H54 (cell line): ENCODE measurements at regions not wholly inside any gene's neighbourhood (a gene's known extent, or its start where the extent isn't known, plus 50 kb on each side); places are given as distances from the start of the nearest gene placed in this dataset.
A peak's percentile ranks its signal among the peaks of the same experiment; 100 is the strongest.

Experiments used
- DNase-seq: peaks from one replicate; pipeline ENCODE4 v3.0.0; 2011; ENCODE audit warnings: low spot score, mixed read lengths; ENCODE audit not compliant: insufficient read length
- FAIRE-seq: peaks from 3 replicates; lab custom pipeline; 2011; peaks lifted over from hg19 to GRCh38; lab: Jason Lieb, UNC
- POLR2A ChIP-seq: IDR thresholded peaks from 2 replicates; pipeline ENCODE4 v1.6.1; 2011; ENCODE audit warnings: low read depth, mild to moderate bottlenecking, low read length

- DNase-seq (no peak), FAIRE-seq (peak; percentile 97)
- TF ChIP-seq POLR2A = no peak
Observed at GRCh38 chr3:35929158-35929557, 289.8 kb downstream of the ARPP21 start.

GRCh38 chr3:35931867-35932266 is 292.5 kb downstream of the ARPP21 start:
- peak; percentile 60 for FAIRE-seq
- no peak for DNase-seq
- TF ChIP-seq POLR2A = no peak

- no peak for TF ChIP-seq POLR2A
- FAIRE-seq = peak; percentile 98
- DNase-seq = no peak
Observed at GRCh38 chr3:35932995-35933394, 293.7 kb downstream of the ARPP21 start.

GRCh38 chr3:35936571-35936970 is 297.2 kb downstream of the ARPP21 start:
- DNase-seq (no peak), FAIRE-seq (no peak)
- TF ChIP-seq POLR2A = no peak

- FAIRE-seq (peak; percentile 53), DNase-seq (no peak)
- TF ChIP-seq POLR2A = no peak
Observed at GRCh38 chr3:35944926-35945710, 305.8 kb downstream of the ARPP21 start.

- DNase-seq = no peak
- peak; percentile 76 for FAIRE-seq
- TF ChIP-seq POLR2A = no peak
Observed at GRCh38 chr3:35946121-35946853, 307.0 kb downstream of the ARPP21 start.

GRCh38 chr3:35946854-35947515 is 307.7 kb downstream of the ARPP21 start:
- no peak for TF ChIP-seq POLR2A
- FAIRE-seq (no peak), DNase-seq (no peak)

- FAIRE-seq (no peak), DNase-seq (no peak)
- no peak for TF ChIP-seq POLR2A
Observed at GRCh38 chr3:35950021-35950420, 310.7 kb downstream of the ARPP21 start.

- DNase-seq = no peak
- no peak for FAIRE-seq
- no peak for TF ChIP-seq POLR2A
Observed at GRCh38 chr3:35954413-35954812, 315.1 kb downstream of the ARPP21 start.

- FAIRE-seq = peak; percentile 95
- no peak for TF ChIP-seq POLR2A
- no peak for DNase-seq
Observed at GRCh38 chr3:35965908-35966307, 326.6 kb downstream of the ARPP21 start.

GRCh38 chr3:35966629-35967464 is 327.5 kb downstream of the ARPP21 start:
- no peak for FAIRE-seq
- no peak for TF ChIP-seq POLR2A
- no peak for DNase-seq

GRCh38 chr3:35968043-35968622 is 328.8 kb downstream of the ARPP21 start:
- DNase-seq (no peak), FAIRE-seq (no peak)
- TF ChIP-seq POLR2A = no peak

GRCh38 chr3:35969406-35969805 is 330.1 kb downstream of the ARPP21 start:
- TF ChIP-seq POLR2A = no peak
- peak; percentile 36 for FAIRE-seq
- DNase-seq = no peak

GRCh38 chr3:35970793-35971192 is 331.5 kb downstream of the ARPP21 start:
- no peak for DNase-seq
- no peak for FAIRE-seq
- no peak for TF ChIP-seq POLR2A
